ENCODE measurements at regions not wholly inside any gene's neighbourhood (a gene's known extent, or its start where the extent isn't known, plus 50 kb on each side); places are given as distances from the start of the nearest gene placed in this dataset.

DNA sequence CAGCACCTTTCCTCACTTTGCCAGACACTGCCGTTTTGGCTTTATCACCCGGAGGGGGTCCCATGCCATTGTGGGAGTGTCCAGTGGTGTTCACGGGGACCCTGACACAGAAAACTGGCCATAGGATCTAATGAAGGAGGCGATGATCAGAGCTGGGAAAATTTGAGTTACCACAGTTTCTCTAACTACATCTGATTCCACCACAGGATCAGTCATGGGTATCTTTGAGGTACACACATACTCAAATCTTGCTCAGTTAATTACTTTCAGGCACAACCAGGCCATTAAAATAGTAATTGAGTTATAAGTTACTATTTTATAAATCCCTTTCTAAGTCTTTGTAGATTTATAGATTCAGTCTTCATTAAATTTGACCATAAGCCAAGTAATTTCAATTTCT lies 215.1 kb downstream of the PRL start:
- TF ChIP-seq, protein P1, sequence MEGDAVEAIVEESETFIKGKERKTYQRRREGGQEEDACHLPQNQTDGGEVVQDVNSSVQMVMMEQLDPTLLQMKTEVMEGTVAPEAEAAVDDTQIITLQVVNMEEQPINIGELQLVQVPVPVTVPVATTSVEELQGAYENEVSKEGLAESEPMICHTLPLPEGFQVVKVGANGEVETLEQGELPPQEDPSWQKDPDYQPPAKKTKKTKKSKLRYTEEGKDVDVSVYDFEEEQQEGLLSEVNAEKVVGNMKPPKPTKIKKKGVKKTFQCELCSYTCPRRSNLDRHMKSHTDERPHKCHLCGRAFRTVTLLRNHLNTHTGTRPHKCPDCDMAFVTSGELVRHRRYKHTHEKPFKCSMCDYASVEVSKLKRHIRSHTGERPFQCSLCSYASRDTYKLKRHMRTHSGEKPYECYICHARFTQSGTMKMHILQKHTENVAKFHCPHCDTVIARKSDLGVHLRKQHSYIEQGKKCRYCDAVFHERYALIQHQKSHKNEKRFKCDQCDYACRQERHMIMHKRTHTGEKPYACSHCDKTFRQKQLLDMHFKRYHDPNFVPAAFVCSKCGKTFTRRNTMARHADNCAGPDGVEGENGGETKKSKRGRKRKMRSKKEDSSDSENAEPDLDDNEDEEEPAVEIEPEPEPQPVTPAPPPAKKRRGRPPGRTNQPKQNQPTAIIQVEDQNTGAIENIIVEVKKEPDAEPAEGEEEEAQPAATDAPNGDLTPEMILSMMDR (IDR thresholded peaks at IDR 0.05; ENCODE audit: low read length) = no peak
- no peak for TF ChIP-seq EZH2 (IDR thresholded peaks at IDR 0.05; ENCODE audit: borderline replicate concordance, low read length)

Measured in OCI-LY1 (cell line).